H1 (cell line): ENCODE measurements at regions not wholly inside any gene's neighbourhood (a gene's known extent, or its start where the extent isn't known, plus 50 kb on each side); places are given as distances from the start of the nearest gene placed in this dataset.

Source experiments
- CTCF ChIP-seq, 3 experiments: IDR thresholded peaks; 1 replicate in 2 of 3; 2 replicates in 1 of 3; pipeline versions ENCODE4 v1.5.1 to v1.6.1; 2011; ENCODE audit warnings: low read length in 3 of 3, mild to moderate bottlenecking in 3 of 3, inconsistent platforms in 2 of 3, low read depth in 1 of 3, moderate library complexity in 1 of 3; ENCODE audit not compliant: insufficient read depth in 1 of 3; ENCODE audit errors: control extremely low read depth in 1 of 3
- SIRT6 ChIP-seq: IDR thresholded peaks from one replicate; pipeline ENCODE4 v1.7.1; 2012; ENCODE audit warnings: low read length, inconsistent platforms

DNA sequence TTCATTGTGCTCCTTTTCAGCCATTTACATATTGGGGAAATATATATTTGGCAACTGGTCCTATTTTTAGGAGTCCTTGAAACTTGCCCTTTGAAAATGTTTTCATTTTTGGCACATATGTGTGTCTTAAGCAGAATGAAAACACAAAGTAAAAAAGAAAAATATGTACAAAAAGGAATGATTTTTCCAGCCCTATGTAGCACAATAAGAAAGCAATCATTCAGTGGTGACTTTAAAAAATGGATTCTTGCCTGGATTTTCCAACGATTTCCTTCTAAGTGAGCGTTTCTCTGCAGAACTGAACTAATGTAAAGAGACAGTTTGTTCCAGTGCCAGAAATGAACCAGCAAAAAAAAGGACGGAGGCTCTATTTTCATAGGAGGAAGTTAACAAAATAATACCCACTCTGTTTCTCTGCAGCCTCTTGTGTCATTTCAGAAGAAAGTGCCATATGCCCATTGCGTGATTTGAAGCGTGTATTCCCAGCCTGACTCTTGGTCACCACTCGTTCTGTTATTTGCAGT, 340.1 kb downstream of the SETD4 start (continued):
- TF ChIP-seq CTCF (IDR thresholded peaks at IDR 0.05; ENCODE audit: control extremely low read depth in 1 of 3, insufficient read depth in 1 of 3, low read depth in 1 of 3, low read length in 3 of 3) = no peak
- TF ChIP-seq SIRT6 = no peak
